GM19452 (cell line): ENCODE measurements at regions not wholly inside any gene's neighbourhood (a gene's known extent, or its start where the extent isn't known, plus 50 kb on each side); places are given as distances from the start of the nearest gene placed in this dataset.

ENCODE experiments used
- ATAC-seq: cut with Tn5 transposase; IDR thresholded peaks from one replicate; pipeline ENCODE4 v1.9.1; 2021; ENCODE audit not compliant: unreplicated experiment

- no peak for ATAC-seq
Observed at GRCh38 chr2:9755008-9755407, 88.3 kb upstream of the TAF1B start.

DNA sequence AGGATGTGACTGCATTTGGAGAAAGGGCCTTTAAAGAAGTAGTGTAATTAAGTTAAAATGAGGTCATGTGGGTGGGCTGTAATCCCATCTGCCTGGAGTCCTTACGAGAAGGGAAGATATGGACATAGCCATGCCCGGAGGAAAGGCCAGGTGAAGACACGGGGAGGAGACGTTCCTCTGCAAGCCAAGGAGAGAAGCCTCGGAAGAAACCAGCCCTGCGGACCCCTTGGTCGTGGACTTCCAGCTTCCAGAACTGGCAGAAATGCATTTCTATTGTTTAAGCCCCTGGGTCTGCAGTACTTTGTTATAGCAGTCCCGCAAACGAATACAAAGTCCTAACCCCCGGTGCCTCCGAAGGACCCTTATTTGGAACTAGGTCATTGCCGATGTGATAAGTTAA, 87.6 kb upstream of the TAF1B start:
- ATAC-seq = no peak

DNA sequence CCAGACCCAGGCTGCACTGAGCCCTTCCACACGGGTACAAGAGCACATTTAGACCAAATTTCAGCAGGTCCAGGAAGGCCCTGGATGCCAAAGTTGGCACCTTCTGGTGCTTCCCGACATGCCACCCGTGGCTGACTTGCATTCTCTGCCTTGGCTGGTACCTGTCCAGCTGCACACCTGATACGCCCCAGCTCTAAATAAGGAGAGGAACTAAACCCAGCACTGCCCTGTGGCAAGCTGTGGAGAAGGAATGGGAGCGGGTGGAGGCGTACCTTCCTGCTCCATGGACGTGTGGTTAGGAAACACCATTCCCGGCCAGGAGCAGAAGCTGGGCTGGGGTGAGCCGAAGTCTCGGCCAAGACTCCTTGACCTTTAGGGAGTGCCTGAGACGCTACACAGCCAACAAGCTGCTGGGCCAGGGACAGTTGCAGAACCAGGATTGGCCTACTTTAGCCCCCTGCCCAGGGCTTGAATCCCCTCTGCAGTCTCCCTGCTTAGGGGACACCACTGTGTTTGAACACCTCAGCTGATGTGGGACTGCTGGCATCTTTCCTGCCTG, 86.5 kb upstream of the TAF1B start:
- ATAC-seq = no peak

DNA sequence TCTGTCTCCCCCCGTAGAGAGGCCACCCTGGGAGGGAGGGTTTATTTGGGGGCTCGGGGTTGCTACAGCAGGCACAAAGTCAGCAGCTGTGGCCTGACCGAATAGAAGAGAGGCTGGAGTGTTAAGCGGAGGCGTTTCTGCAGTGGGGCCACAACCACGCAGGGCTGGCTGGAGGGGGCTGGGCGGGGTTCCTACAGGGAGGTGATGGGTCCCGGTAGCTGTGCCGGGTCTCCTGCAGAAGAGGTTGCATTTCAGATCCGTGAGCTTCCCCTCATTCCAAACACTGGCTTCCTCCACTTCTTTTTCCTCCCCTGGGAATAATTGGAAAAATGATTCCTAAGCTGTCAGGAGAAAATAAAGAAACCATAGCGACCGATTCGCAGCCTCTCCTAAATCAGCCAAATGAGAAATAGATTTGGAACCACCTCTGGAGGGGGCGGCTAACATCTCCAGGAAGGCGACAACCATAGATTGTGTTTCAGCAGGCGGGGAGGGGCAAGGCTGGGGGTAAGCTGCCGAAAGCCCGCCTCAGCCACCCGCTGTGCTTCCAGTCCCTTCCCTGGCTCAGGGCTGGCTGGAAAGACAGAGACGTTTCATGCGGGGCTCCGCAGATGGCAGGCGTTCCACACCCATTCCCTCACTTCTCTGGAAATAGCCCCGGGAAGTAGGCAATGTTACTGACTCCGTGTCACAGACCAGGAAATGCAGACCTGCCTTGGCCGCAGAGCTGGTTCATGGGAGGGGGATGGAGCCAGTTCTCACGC, 85.6 kb upstream of the TAF1B start:
- ATAC-seq = no peak

DNA sequence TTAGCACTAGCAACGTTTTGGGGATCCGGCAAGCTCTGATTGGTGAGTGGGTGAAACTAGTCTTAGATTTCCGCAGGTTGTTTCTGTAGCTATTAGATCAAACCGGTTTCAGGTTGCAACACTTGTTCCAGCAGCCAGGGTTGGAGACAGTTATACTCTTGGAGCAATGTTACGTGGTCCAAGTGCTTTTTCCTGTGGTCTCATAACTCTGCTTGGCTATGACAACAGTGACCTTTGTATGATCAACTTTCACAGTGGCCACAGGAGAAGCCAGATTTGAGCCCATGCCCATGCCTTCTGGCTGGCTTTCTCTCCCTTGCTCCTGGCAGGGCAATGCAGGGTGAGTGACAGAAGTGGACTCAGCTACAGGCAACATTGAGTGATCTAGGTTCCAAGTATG, 84.5 kb upstream of the TAF1B start:
- ATAC-seq = no peak

- ATAC-seq = no peak
Observed at GRCh38 chr2:9760069-9760901, 83.0 kb upstream of the TAF1B start.

- no peak for ATAC-seq
Observed at GRCh38 chr2:9760902-9761228, 82.4 kb upstream of the TAF1B start.

GRCh38 chr2:9761577-9761976, 81.7 kb upstream of the TAF1B start:
- ATAC-seq = no peak

GRCh38 chr2:9762164-9762563, 81.1 kb upstream of the TAF1B start:
- ATAC-seq = no peak

DNA sequence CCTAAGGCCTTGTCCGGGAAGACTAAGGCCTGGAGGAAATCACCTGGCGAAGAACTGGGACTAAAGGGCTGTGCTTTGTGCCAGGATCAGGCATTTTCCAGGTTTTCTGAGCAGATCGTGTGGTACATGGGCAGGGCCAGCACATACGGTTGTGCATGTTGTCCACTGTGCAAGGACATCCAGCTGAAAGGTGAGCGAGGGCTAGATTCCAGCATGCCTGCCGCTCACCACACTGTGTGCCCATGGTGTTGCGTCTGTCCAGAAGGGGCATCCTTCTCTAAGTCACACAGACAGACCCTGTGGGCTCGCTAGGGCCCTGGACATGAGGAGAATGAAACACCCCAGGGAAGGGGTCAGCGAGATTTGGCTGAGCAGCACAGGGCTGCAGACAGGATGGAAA, 80.3 kb upstream of the TAF1B start:
- no peak for ATAC-seq

DNA sequence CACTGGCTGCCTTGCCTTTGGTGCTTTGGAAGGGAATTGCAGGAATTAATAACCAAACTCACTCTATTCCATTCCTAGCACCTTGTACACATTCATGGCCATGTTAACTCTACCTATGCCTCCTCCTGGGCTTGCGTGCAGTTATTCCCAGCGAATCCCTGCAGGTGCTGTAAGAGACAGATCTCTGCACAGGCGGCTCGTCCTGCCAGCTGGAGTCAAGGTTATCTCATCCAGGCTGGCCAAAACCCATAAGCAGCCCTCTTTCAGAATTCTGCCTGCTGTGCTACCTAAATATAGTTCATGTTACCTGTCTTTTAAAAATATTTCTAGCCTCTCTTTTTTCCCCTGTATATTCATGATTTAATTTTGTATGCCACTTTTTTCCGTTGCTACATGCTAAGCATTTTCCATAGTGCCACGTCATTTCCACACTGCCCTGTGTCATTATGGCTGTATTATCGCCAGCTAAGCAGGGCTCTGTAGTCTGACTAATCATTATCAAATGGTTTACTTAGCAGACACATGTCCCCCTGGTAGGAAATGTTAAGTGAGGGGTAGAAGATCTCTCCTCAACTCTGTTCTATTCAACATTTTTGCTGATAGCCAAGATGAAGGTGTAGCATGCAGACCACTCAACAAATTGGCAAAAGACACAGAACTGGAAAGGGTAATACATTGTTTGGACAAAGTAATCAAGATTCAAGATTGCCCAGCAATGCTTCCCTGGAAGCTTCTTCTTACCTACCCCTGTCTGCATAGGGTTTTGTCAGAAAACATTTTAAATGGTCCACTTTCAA, 79.7 kb upstream of the TAF1B start:
- no peak for ATAC-seq

DNA sequence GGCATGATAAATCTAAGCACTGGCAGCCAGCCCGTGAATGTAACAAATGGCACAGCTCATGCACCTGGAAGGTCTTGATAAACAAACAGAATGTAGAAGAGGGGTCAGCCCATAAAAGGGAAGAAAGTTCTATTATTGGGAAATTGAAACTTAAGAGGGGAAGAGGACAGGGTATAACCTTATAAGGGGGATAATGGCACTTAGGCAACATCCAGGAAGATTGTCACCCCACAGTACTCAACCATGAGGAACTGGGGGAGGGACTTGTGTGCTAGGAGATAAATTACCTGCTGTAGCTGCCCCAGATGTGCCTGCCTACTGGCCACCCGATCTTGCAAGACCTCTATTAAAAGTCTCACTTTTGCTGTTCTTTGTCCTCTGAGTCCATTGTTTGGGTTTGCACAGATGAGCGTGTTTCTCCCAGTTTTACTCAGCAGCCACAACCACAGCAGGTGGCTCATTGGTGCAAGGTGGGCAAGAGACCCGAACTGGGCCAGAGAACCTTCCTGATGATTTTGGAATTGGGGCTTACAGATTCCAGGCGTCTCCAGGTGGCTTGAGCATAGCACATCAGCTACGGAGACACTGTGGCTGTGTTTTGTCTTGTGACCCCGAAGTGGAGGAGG, 79.0 kb upstream of the TAF1B start:
- ATAC-seq = no peak

DNA sequence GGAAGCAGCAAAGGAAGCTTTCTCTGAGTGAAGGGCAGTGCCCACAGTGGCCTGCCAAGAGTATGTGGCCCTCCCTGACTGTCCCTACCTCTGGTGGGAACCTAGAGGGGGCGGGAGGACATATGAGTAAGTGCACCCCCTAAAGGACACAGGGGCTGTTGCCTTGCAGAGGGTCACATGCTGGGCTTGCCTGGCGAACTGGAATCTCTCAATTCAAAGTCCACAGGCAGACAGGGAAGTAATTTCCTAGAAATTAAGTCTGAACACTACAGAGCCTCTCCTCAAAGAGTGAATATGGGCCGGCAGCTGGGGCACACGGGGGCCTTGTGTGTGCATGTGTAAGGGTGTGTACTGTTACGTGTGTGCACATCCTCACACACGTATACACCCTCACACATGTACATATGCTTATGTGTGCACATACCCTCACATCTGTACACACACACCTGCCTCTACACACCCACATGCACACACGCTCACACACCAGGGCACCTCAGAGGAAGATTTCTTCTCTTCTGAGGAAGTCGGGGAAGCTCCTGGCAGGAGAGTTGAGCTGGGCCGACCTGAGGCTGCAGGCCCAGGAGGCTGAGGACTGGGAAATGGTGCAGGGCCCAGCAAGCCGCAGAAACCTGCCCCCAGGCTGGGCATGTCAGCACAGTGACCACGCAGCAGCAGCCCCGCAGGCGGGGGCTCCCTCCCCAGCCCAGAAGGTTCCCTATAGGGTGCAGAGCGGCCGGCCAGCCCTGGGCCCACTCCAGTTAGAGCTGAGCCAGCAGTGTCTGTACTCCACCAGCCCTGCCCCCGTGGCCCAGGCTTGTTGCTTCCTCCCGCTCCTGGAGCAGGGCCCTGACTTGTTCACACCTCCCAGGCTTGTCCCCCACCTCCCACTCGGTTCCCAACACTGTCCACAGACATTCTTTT, 77.4 kb upstream of the TAF1B start:
- no peak for ATAC-seq

DNA sequence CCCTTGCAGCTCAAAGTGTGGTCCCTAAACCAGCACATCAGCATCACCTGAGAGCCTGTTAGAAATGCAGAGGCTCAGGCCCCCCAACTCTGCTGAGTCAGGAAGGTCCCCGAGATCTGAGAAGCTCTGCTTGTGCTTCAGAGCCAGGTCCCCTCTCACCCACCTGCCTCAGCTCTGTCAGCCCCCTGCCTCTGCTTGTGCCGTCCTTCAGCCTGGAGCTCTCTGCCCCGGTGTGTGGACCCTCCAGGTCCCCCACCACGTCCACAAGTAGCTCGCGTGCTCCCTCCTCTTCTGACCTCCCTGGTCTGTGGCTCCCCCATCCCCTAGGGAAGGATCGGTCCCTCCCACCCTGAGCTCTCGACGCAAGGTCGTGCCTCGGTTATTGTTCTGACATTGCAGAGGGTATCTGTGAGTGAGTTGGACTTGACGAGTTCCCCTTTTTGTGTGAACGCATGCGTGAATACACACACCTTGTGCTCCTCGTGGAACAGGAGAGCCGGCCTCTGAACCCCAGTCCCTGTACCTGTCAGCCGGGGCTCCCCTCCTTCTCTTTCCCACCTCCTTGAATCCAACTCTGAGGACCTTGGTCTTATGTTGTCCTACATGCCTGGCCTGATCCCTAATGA, 75.5 kb upstream of the TAF1B start:
- ATAC-seq = no peak

DNA sequence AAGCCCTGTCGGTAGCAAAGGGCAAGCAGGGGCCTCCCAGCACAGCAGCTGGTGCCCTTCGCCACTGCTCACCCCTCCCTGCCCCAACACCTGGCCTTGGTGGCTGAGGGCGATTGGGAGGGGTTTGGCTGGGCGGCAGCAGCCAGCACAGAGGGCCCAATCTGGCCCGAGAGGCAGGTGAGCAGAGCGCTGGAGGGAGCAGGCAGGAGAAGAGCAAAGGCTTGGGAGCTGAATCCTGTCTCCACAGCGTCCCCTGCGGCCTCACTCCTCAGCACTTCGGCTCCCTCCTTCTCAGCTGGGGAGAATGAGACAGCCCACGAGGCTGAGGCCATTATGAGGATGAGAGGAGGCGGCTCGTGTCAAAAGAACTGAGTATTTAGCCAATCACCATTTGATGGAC, 74.9 kb upstream of the TAF1B start:
- ATAC-seq = no peak

- no peak for ATAC-seq
Observed at GRCh38 chr2:9769171-9770005, 73.9 kb upstream of the TAF1B start.

GRCh38 chr2:9770006-9770307, 73.3 kb upstream of the TAF1B start:
- ATAC-seq = no peak

DNA sequence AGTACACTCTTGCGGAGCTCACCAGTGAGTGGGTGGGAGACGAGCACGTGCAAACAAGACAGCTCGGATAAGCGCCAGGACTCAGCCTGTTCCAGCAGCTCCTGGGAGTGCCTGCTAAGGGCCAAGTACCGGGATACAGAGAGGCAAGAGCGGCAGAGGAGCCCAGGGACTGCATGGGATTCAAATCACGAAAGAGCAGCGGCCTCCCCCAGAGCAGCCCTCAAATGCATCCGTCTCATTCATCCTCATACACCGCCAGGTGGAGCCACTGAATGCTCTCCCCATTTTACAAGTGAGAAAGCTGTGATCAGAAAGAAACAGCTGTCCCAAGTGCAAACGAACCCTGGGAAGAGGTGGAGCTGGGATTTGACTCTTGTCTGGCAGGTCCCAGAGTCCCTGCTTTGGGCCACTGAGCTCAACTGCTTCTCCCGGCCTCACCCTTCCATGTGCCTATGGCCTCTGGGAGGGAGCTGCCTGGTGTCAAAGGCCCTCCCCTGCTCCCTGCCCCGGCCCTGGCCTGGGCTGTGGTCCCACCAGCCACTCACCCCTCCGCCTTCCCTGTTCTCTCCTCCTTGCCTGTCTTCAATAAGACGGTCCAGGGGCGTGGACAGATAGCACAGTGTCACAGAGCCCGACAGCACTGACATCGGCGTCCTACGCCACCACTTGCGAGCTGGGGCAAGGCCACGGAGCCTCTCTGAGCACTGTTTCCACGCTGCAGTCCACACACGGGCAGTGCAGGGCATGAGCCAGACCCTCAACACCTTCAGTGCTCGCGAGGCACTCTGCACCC, 72.8 kb upstream of the TAF1B start:
- no peak for ATAC-seq
